IMR-90 (cell line): ENCODE measurements at regions not wholly inside any gene's neighbourhood (a gene's known extent, or its start where the extent isn't known, plus 50 kb on each side); places are given as distances from the start of the nearest gene placed in this dataset.

Experiments
- CHD1 ChIP-seq: IDR thresholded peaks from 2 replicates; pipeline ENCODE4 v1.6.1; 2012; ENCODE audit warnings: low read depth, low read length, improper control_type of control experiment
- MXI1 ChIP-seq: IDR thresholded peaks from 2 replicates; pipeline ENCODE4 v1.6.1; 2012; ENCODE audit warnings: low read depth, mild to moderate bottlenecking, low read length, moderate library complexity, borderline replicate concordance
- POLR2A ChIP-seq: IDR thresholded peaks from 2 replicates; pipeline ENCODE4 v1.6.1; 2012; ENCODE audit warnings: mild to moderate bottlenecking, low read depth, low read length
- TF ChIP-seq, protein P1 (sequence below): conservative IDR thresholded peaks from 2 replicates; pipeline ENCODE4 v1.5.1; 2012; ENCODE audit warnings: mild to moderate bottlenecking, low read depth, low read length, improper control_type of control experiment

DNA sequence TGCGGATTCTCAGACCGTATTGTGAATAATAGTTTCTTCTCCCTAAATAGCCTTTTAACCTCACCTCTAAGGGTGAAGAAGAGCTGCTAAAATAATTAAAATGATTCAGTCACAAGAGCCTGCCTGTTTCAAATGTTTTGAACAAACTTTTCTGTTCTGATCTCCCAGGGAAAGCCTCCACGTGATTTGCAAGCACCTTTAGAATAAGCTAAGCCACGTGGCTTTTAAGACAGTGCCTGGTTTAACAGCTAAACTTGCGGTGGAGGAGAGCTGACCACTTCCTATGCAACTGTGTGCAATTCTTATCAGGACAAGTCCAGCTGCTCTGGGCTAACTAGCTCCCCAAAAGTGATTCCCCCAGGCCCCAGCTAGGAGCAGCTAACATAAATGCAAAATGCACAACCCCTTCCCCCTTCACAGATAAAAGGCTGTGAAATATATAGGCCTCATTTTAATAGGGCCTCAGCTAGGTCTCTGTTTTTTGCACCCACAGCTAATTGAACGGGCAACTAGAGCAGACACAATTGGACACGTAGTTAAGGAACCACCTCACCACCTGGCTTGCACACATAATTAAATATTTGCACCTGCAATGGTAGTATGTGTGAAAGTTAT is 401.2 kb upstream of the NR2F2 start:
- TF ChIP-seq POLR2A (no peak), CHD1 (no peak), MXI1 (no peak)
- TF ChIP-seq, protein P1, sequence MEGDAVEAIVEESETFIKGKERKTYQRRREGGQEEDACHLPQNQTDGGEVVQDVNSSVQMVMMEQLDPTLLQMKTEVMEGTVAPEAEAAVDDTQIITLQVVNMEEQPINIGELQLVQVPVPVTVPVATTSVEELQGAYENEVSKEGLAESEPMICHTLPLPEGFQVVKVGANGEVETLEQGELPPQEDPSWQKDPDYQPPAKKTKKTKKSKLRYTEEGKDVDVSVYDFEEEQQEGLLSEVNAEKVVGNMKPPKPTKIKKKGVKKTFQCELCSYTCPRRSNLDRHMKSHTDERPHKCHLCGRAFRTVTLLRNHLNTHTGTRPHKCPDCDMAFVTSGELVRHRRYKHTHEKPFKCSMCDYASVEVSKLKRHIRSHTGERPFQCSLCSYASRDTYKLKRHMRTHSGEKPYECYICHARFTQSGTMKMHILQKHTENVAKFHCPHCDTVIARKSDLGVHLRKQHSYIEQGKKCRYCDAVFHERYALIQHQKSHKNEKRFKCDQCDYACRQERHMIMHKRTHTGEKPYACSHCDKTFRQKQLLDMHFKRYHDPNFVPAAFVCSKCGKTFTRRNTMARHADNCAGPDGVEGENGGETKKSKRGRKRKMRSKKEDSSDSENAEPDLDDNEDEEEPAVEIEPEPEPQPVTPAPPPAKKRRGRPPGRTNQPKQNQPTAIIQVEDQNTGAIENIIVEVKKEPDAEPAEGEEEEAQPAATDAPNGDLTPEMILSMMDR, result no peak
